Tibial nerve (tissue), 4 donors: ENCODE measurements at regions not wholly inside any gene's neighbourhood (a gene's known extent, or its start where the extent isn't known, plus 50 kb on each side); places are given as distances from the start of the nearest gene placed in this dataset.

Source experiments
- DNase-seq, 2 donors: peaks; one replicate each; pipeline ENCODE4 v3.0.0-alpha.2; 2019; ENCODE audit warnings: low spot score in 2 of 2
- H3K27ac ChIP-seq, 4 donors: fragments of 200-600 bp; sonication (generic) in 3 of 4; one replicate each; pipeline ENCODE4 v1.5.1; 2017 to 2019; ENCODE audit warnings: mild to moderate bottlenecking in 1 of 4
- H3K27me3 ChIP-seq, 2 donors: fragments of 200-600 bp; sonication (generic) in 1 of 2; one replicate each; pipeline versions ENCODE4 v1.5.1 to v1.6.0; 2017 to 2019
- H3K36me3 ChIP-seq, 3 donors: fragments of 200-600 bp; sonication (generic); one replicate each; pipeline ENCODE4 v1.5.1; 2018 to 2019
- H3K4me1 ChIP-seq, 4 donors: fragments of 200-600 bp; sonication (generic) in 3 of 4; one replicate each; pipeline ENCODE4 v1.5.1; 2017 to 2019
- H3K4me3 ChIP-seq, 4 donors: fragments of 200-600 bp; sonication (generic) in 3 of 4; one replicate each; pipeline ENCODE4 v1.5.1; 2017 to 2019; ENCODE audit warnings: mild to moderate bottlenecking in 1 of 4, moderate library complexity in 1 of 4
- H3K9me3 ChIP-seq, 4 donors: fragments of 200-600 bp; sonication (generic) in 3 of 4; one replicate each; pipeline ENCODE4 v1.5.1; 2017 to 2019
- CTCF ChIP-seq, 5 experiments: fragments of 200-600 bp in 3 of 5; fragments of 450-650 bp in 2 of 5; sonication (generic) in 3 of 5; IDR thresholded peaks; one replicate each; pipeline ENCODE4 v1.5.1; 2016 to 2019; ENCODE audit warnings: antibody characterized with exemption in 5 of 5, mild to moderate bottlenecking in 3 of 5, moderate library complexity in 2 of 5
- EP300 ChIP-seq, 2 donors: sonication (generic); formaldehyde crosslinking; IDR thresholded peaks; one replicate each; pipeline ENCODE4 v1.6.1; 2017; ENCODE audit warnings: antibody characterized with exemption in 2 of 2, mild to moderate bottlenecking in 1 of 2
- POLR2A ChIP-seq, 2 donors: fragments of 450-650 bp; IDR thresholded peaks; one replicate each; pipeline ENCODE4 v1.6.1; 2017; ENCODE audit warnings: antibody characterized with exemption in 2 of 2, mild to moderate bottlenecking in 2 of 2, moderate library complexity in 2 of 2
- WGBS, 2 donors: methylation state at CpG; one replicate each; pipeline ENCODE4 v1.1.5; 2018; 5-methylcytosine and 5-hydroxymethylcytosine counted together

- no peak for DNase-seq
- Histone ChIP-seq H3K9me3 (no peaks in the 10 kb centered on the region), H3K27ac (no peak overlapping the region), H3K4me3 (no peak overlapping the region), H3K4me1 (no peaks in the 10 kb centered on the region), H3K27me3 (no peaks in the 10 kb centered on the region), H3K36me3 (no peaks in the 10 kb centered on the region)
- TF ChIP-seq CTCF (IDR thresholded peaks at IDR 0.05) (no peak), EP300 (IDR thresholded peaks at IDR 0.05) (no peak), POLR2A (IDR thresholded peaks at IDR 0.05) (no peak)
- 53 to 59% methylated on average over 12 of the region's 12 CpGs for WGBS, 2 donors
Observed at GRCh38 chr13:107234319-107235073, 666.6 kb upstream of the ARGLU1 start.

- TF ChIP-seq EP300 (IDR thresholded peaks at IDR 0.05) (no peak), POLR2A (IDR thresholded peaks at IDR 0.05) (no peak), CTCF (IDR thresholded peaks at IDR 0.05) (no peak)
- Histone ChIP-seq H3K4me1 (no peaks in the 10 kb centered on the region), H3K36me3 (no peaks in the 10 kb centered on the region), H3K27ac (no peak overlapping the region), H3K27me3 (no peaks in the 10 kb centered on the region), H3K9me3 (no peaks in the 10 kb centered on the region), H3K4me3 (no peak overlapping the region)
- WGBS, 2 donors = 58 to 70% methylated on average over 2 of the region's 2 CpGs
- no peak for DNase-seq
Observed at GRCh38 chr13:107233541-107233940, 665.6 kb upstream of the ARGLU1 start.

GRCh38 chr13:107231944-107232343, 664.0 kb upstream of the ARGLU1 start:
- Histone ChIP-seq H3K27me3 (no peaks in the 10 kb centered on the region), H3K36me3 (no peaks in the 10 kb centered on the region), H3K4me3 (no peak overlapping the region), H3K4me1 (no peaks in the 10 kb centered on the region), H3K27ac (no peak overlapping the region), H3K9me3 (no peaks in the 10 kb centered on the region)
- WGBS, 2 donors = 80 to 84% methylated on average over 7 of the region's 7 CpGs
- no peak for DNase-seq
- TF ChIP-seq CTCF (IDR thresholded peaks at IDR 0.05) (no peak), POLR2A (IDR thresholded peaks at IDR 0.05) (no peak), EP300 (IDR thresholded peaks at IDR 0.05) (no peak)

GRCh38 chr13:107223867-107224266, 655.9 kb upstream of the ARGLU1 start:
- DNase-seq = no peak
- H3K27ac ChIP-seq = no peak overlapping the region
- TF ChIP-seq EP300 (IDR thresholded peaks at IDR 0.05) (no peak), CTCF (IDR thresholded peaks at IDR 0.05) (no peak), POLR2A (IDR thresholded peaks at IDR 0.05) (no peak)
- H3K4me3 ChIP-seq = no peak overlapping the region
- no peaks in the 10 kb centered on the region for H3K4me1 ChIP-seq
- H3K36me3 ChIP-seq = no peaks in the 10 kb centered on the region
- H3K27me3 ChIP-seq = no peaks in the 10 kb centered on the region
- H3K9me3 ChIP-seq = no peaks in the 10 kb centered on the region

GRCh38 chr13:107222597-107222996, 654.7 kb upstream of the ARGLU1 start:
- H3K4me1 ChIP-seq = no peaks in the 10 kb centered on the region
- TF ChIP-seq POLR2A (IDR thresholded peaks at IDR 0.05) (no peak), CTCF (IDR thresholded peaks at IDR 0.05) (no peak), EP300 (IDR thresholded peaks at IDR 0.05) (no peak)
- WGBS, 2 donors = 86 to 89% methylated on average over 3 of the region's 3 CpGs
- H3K9me3 ChIP-seq = no peaks in the 10 kb centered on the region
- H3K27me3 ChIP-seq = no peaks in the 10 kb centered on the region
- no peak overlapping the region for H3K4me3 ChIP-seq
- DNase-seq = no peak
- H3K27ac ChIP-seq = no peak overlapping the region
- H3K36me3 ChIP-seq = no peaks in the 10 kb centered on the region
